ENCODE measurements at regions not wholly inside any gene's neighbourhood (a gene's known extent, or its start where the extent isn't known, plus 50 kb on each side); places are given as distances from the start of the nearest gene placed in this dataset.
"Not testable (repeated sequence)": the region's sequence is repeated elsewhere in the genome, so short reads cannot be mapped to it uniquely, and the experiment has no call there.

DNA sequence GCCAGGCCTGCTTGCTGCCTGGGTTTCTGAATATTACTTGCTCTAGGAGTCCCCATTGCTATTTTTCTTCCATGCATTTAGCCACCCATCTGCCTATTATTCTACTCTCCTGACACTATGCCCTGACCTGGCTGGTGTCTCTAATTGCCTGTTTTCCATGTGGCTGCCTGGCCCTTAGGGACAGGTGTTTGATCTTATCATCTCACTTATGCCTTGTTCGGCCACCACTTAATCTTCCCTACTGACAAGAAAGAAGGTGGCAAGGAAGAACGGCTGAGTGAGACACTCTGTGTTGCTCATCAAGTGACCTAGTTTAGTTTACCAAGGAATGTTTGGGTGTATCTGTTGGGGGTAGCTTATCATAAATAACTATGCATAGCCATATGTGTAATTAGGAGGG is 50.4 kb upstream of the RAPH1 start:
- DNase-seq: no peak

DNA sequence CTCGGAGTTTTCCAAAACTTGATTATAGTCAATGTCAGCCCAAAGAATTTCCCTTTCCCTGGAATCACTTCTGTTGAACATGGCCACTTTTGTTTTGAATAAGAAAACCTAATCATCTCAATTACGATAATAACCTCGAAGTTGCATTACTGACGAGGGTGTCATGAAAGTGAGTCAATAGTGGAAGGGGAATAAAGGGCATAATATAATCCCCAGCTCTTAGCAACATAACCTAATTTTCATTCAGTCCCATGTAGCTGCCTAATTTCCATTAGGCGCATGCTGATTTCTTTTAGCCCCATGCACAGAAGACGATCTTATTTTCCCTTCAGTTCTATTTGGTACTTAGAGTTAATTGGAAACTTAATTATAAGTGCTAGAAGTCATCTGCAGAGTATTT is 51.1 kb upstream of the RAPH1 start:
- peak; percentile 38 for DNase-seq

DNA sequence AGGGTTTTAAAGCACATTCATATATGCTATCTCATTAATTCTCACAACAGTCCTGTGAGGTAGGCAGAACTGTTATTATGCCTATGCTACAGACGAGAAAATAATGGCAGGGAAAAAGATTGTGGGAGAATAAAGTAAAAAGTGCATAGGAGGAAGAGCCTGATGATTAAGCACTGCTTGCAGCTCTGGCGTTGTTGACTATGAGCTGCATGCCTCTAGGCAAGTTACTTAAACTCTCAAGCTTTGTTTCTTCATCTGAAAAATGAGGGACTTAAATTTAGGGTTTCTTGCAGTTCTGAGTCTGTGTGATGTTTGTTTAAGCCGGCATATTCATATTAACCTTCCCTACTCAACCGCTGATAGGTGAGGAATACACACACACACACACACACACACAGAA is 51.6 kb upstream of the RAPH1 start:
- no peak for DNase-seq

DNA sequence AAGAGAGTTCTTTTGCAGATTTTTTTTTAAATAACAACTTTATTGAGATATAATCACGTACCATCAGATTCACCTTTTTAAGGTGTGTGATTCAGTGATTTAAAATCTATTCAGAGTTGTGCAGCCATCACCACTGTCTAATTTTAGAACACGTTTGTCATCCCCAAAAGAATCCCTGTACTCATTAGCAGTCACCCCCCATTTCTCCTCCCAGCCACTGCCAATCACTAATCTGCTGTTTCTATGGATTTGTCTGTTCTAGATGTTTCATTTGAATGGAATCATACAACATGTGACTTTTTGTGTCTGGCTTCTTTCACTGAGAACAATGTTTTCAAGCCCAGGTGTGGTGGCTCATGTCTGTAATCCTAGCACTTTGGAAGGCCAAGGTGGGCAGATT is 55.4 kb upstream of the RAPH1 start:
- no peak for DNase-seq

DNA sequence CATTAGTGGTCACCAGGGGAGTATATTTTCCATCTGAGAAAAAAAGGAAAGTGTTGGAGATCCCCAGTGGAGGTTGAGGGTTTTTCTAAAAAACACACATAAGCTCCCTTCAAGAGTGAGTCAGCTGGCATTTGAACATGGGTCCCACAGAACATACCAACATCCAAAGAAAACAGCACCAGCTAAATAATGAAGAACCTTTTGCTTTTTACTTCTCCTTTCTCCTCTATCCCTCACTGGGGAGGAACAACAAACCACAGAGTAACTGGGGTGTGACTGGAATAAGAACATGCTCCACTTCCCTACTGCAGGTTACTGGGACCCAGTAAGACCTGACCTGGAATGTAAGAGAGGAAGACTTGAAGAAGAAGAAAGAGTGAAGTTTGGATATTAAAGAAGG is 56.5 kb upstream of the RAPH1 start:
- no peak for DNase-seq

DNA sequence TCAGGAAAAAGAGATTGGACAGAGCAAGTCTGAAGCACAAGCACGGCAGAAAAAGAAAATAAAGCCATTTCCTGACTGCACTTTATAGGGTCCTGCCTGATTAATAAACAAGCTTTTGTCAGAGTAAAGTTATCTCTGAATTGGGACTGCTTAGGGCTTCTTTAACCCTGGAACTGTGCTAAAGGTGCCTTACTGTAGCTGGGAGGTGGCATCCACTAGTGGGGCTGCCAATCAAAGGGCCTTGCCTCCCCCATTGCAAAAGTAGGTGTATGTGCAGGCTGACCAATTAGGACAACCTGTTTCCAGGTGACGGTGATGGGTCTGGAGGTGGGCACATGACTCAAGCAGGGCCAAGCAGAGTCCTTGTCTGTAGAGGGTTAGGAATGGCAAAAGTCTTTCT is 57.4 kb upstream of the RAPH1 start:
- DNase-seq: no peak

DNA sequence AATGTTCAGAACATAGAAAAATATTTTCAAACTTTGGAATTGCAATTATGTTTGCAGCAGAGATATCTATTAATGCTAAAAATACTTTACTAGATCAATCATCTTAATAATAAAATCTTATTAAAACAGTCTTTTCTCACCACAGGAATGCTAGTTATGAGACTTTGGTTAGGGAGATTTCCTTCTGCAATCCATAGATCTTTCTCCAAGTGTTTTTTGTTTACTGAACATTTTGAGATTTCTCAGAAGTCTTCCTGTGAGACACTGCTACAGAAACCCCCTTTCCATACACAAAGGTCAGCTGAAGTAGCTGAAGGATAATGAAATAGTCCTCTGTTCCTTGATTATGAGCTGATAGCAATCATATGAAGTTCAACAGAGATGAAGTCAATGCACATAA is 59.4 kb upstream of the RAPH1 start:
- DNase-seq: no peak

DNA sequence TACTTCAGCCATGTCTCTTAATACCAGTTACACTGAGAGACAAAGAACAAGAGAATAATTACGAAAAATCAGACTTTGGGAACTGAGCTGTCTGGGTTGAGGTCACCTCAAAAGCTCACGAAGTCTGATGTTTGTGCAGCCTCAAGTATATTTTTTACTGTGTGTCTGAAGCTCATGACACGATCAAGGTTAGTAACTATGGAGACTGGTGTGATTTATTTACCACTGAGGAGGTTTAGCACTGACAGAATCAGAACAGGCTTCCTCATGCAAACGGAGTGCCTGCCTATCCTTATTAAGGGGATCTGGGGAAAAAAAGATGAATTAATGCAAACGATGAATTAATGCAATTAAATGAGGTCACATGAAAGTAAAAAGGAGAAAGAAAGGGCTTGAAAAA is 61.1 kb upstream of the RAPH1 start:
- no peak for DNase-seq

DNA sequence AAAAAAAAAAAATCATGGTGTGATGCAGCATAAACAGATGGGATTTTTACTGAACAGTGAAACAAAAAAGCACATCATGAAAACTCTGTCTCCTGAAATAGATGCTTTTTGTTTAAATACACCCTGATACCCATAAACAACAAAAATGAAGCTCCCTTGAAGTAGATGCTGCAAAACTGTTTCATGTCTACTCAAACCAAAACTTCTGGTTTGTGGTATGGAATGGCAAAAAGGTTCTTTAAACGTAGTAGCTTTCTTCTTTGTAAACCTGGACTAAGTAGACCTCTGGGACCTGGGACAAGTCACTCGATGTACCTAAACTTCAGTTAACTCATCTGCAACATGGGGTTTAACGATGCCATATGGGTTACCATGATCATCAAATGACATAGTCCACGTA is 64.4 kb upstream of the RAPH1 start:
- peak; percentile 79 for DNase-seq

DNA sequence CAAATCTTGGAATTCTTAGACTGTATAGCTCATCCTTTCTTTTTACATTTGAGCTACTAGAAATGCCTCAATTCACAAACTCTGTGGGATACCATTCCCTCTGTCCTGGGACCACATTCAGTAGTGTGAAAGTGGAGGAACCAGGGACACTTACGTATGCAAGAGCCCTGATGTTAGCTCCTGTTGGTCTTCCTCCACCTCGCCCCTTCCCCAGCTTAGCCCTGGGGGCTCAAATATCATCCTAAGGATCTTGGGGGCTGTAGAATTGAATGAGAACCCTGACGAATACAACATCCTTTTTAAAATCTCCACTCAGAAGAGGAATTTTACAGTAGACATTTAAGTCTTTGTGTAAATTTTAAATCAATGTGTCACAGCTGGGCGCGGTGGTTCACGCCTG is 65.2 kb upstream of the RAPH1 start:
- no peak for DNase-seq

DNA sequence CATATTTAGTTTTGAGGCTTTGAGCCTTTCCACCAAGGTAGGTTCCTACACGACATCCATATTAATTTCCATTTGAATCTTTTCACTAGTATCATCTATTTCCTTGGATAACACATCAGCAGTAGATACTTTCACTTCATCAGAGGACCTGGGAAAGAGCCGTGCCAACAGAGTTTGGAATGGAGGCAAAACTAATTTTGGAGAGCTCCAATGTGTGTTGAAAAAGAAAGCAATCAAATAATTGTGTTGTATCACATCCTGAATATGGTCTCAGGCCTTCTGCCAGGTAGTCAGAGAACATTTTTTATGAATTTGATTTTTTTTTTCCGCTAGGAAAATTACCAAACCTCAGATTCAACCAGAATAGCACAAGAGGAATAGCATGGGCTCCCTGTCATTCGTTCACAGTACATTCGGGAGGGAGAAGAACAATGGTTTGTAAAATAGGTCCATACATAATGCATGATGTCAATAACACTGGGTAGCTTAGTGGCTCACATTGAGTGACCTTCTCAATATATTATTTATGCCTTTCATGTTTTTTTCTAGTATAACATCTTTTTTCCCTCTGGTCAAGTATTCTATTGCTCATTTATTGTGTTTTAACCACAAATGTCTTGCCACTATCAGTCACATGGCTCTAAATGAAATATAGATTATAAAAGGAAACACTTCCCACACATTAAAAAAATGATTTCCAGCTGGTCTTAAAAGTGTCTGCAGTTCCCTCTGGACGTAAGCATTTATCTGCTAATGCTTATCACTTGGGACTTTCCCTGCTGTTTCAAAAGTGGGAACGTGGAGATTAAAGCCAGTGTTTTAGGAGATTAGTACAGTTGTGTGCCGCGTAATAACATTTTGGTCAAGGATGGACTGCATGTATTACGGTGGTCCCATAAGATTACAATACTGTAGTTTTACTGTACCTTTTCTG is 68.6 kb upstream of the RAPH1 start:
- no peak for DNase-seq

DNA sequence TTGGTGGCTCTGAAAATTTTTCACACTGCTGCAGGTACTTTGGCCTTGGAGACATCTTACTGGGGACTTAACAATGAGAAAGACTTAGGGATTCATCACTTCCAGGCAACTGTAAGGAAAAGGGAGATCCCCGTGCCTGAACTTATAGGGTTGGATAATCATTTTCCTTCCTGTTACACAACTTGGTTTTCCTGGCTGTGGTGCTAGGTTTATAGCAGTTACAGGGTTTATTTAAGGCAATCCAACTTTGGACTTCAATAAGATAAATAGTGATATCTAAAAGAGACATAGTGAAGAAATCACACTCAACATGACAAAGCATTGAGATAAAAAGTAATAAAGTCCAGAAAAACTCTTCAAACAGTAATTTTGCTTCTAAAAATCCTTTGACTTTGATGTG is 70.2 kb upstream of the RAPH1 start:
- no peak for DNase-seq

DNA sequence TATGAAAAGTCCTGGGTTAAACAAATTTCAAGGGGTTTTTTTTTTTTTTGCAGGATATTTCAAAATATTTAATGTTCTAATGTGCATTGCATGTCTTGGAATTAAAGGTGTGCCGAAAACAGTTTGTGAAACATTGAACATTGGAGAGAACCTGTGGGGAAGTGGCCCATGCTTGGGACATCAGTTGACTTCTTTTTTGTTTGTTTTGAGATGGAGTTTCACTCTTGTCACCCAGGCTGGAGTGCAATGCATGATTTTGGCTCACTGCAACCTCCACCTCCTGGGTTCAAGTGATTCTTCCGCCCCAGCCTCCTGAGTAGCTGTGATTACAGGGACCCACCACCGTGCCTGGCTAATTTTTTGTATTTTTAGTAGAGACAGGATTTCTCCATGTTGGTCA is 71.0 kb upstream of the RAPH1 start:
- no peak for DNase-seq

DNA sequence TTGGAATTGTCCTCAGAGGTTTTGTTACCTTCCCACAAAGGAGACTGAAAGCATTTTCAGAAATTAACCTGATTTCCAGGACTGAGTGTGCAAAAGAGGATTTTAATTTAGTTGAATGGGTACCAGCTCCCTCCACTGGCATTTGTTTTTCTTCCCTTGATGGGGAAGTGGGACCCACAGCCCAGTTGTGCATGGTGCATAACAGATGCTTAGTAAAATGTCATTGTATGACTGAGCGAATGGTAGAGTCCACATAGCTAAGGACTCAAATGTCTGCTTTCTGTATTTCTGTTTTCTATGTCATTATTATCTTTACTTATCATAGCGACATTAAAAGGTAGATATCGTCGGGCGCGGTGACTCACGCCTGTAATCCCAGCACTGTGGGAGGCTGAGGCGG is 75.5 kb upstream of the RAPH1 start:
- DNase-seq: no peak

DNA sequence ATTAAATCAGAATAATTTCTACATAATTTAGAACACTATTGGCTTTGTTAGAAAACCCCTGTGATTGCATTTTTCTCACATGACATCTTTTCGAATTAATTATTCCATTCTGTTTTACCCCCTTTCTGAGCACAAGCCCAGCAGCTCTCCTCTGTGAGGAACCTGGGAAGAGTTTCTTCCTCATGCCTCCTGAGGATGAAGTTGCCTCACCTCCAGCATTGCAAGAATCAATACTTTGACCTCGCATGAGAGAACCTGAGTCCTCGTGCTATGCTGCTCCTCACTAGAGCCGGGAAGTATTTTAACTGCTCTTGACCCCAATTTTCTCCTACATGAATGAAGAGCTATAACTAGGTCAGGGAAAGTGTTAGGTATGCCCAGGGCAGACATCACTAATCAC is 77.1 kb upstream of the RAPH1 start:
- no peak for DNase-seq

DNA sequence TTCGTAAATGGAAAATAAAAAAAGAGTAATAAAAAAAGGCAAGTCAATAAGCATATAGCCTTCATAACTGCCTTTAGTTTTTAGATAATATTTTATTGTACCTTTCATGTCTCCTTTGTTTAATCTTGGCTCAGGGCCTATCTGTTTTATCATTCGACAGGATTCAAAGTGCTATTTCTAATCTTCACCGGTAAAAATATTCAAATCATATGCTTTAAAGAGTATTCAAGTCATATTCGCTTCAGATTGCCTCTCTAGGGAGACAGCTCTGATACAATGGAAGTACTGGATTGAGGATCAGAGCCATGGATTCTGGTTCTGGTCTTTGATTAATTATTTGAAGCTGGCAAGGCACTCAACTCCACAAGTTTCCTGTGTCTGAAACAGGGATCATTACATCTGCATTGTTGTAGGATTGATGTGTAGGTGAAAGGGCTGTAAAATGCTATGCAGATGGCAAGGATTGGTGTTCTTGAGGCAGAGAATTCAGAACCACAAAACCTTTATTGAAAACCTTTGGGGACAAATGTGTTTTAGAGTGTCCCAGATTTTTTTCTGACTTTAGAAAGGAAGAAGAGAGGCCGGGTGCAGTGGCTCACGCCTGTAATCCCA is 84.3 kb upstream of the RAPH1 start:
- DNase-seq: no peak

DNA sequence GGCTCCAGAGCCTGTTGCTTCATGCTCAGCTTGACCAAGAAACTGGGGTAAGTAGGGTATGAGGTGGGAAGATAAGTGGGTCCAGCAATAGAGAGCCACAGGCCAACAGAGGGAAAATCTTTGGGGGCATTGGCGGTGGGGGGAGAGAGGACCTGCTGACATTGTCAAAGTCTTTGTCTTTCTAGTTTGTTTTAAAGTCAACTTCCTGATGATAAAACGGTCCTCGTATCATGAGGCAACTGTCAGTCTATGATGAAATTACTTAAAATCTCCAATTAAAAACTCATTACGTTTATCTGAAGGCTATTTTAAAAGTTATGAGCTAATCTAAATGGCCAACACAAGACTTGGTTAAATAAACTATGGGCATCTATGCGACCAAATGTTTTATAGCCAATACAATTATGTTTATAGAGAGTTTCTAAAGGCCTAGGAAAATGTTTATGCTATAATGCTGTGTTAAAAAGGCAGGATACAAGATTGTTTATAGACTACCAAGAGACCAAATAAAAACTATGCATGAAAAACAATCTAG is 84.4 kb upstream of the CD28 start:
- no peak for DNase-seq

DNA sequence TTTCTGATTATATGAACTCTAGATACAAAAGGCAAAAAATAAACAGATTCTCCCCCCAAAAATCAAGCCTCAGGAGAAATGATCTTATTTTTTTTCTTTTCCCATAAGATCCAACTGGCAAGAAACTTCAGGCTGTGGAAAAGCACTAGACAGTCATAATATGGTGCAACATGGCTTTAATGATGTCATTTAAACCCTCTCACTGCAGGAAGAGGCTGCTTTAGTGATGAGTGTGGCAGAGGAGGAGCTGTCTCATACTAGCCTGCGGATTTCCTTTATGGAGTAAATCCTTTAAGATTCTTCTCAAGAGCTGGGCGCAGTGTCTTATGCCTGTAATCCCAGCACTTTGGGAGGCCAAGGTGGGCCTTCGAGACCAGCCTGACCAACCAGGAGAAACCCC is 83.3 kb upstream of the CD28 start:
- no peak for DNase-seq

DNA sequence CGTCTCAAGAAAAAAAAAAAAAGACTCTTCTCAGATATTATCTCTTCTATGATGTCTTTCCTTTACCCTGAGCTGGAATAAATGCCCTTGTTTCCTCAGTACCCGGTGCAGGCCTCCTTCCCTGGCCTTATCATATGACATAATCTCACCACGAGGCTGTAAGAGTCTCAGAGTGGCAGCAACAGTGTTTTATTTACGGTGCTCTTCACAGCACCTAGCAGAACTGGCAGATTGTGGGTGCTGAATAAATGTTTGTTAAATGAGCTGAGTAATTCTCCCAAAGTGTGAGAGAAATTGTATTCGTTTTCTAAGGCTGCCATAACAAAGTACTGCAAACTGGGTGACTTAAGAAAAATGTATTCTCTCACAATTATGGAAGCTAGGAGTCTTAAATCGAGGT is 82.8 kb upstream of the CD28 start:
- DNase-seq: peak; percentile 27

DNA sequence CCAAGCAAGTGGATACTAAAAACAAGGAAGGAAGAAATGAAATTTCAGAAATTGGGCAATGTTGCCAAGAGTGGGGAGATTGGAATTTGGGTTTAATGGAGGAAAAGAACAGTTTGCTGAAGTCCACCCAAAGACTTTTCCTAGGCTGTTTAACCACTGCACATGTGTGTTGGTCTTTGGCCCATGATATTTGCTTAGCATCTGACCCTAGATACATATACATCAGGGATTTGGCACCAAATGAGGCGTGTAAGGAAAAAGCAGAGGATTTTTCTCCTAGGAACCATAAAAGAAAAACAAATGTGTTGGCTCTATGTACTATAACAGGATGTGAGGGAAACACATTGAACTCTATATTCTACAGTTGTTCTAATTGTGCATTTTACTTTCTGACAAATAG is 80.7 kb upstream of the CD28 start:
- DNase-seq: no peak

DNA sequence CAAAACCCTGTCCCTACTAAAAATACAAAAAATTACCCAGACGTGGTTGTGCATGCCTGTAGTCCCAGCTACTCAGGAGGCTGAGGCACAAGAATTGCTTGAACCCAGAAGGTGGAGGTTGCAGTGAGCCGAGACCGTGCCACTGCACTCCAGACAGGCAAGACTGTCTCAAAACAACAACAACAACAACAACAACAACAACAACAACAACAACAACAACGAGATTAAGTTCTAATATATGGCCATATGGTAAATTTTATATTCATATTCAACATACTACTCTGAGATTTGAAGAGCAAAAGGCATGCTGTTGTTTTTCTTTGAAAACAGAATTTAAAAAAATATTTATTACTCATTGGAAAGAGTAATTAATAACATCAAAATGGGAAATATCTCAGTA is 80.2 kb upstream of the CD28 start:
- not testable (repeated sequence) for DNase-seq

DNA sequence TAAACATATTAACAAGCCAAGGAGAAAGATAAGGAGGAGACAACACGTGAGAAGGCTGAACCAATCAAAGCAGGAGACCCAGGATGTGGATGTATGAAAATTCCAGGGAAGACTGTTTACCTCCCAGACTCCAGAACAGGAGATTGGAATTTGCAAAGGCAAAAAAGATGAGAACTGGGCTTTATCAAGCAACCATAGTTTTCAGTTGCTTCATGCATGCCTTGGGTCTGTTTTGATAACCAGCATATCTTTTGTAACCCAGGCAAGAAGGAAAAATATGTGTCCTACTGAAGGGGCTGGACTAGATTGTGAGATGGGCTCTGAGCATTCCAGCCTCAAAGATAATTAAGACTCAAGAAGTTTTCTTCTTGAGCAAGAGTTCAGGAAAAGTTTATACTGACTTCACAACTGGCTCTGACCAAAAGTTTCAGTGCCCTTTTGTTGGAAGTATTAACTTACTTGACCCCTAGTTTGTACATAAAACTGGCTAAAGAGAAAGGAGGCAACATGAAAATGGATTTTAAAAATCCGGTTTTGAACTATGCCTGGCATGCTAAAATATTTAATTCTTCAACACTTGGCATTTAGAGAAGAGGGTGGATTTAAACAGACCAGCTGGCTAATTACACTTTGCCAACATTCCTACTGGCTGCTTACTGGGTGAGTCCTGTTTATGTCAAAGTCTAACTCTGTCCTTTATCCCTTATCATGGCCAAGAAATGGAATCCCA is 79.3 kb upstream of the CD28 start:
- no peak for DNase-seq

DNA sequence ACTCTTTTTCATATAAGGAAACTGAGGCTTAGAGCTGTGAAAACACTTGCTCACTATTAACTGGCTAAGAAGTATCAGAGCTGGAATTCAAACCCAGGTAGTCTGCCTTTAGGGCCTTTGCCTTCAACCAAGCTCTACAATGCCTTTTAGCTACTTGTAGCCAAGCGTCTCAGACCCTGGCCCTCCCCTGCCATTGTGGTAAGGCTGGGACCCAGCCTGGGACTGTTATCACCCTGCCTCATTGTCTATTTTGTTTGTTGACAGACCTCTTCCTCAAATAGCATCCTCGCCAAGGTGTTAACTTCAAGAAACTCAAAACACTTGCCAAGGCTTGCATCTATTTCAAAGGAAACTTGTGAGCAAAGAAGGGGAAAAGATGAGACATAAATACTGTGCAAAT is 76.7 kb upstream of the CD28 start:
- DNase-seq: no peak

All from activated CD4-positive, alpha-beta T cell treated with anti-CD3 and anti-CD28 coated beads, Interleukin-10, Interleukin-2, amounts not matched to agents 100 ng/mL and 50 ng/mL, durations not matched to agents 16 hours and 8 hours (primary cell).